Keratinocyte (primary cell): ENCODE measurements at regions not wholly inside any gene's neighbourhood (a gene's known extent, or its start where the extent isn't known, plus 50 kb on each side); places are given as distances from the start of the nearest gene placed in this dataset.

Experiments
- DNase-seq: peaks from one replicate; pipeline ENCODE4 v3.0.0-alpha.2; 2011; ENCODE audit warnings: low read depth, missing footprints, low spot score
- FAIRE-seq: peaks from 2 replicates; lab custom pipeline; 2011; peaks lifted over from hg19 to GRCh38; lab: Jason Lieb, UNC
- H2AFZ ChIP-seq: 2 replicates; pipeline ENCODE4 v1.6.0; 2012; ENCODE audit warnings: low read length, control low read depth, inconsistent platforms; ENCODE audit not compliant: control insufficient read depth
- H3K27ac ChIP-seq: 2 replicates; pipeline ENCODE4 v1.5.1; 2011; ENCODE audit warnings: low read length; ENCODE audit not compliant: control insufficient read depth, insufficient read depth
- H3K27me3 ChIP-seq: 3 replicates; pipeline ENCODE4 v1.6.0; 2011; ENCODE audit warnings: low read length; ENCODE audit not compliant: control insufficient read depth, insufficient read depth; ENCODE audit errors: extremely low read depth
- H3K36me3 ChIP-seq, 2 experiments: 2 replicates in 1 of 2; 3 replicates in 1 of 2; pipeline ENCODE4 v1.5.1; 2011; ENCODE audit warnings: low read length in 2 of 2, mild to moderate bottlenecking in 1 of 2; ENCODE audit not compliant: control insufficient read depth in 2 of 2, insufficient read depth in 2 of 2; ENCODE audit errors: extremely low read depth in 1 of 2
- H3K4me1 ChIP-seq: 3 replicates; pipeline ENCODE4 v1.5.1; 2011; ENCODE audit warnings: low read length; ENCODE audit not compliant: control insufficient read depth, insufficient read depth; ENCODE audit errors: extremely low read depth
- H3K4me2 ChIP-seq: 3 replicates; pipeline ENCODE4 v1.6.0; 2011; ENCODE audit warnings: low read depth, low read length; ENCODE audit not compliant: control insufficient read depth, insufficient read depth; ENCODE audit errors: extremely low read depth
- H3K4me3 ChIP-seq, 3 experiments: fragments of 200-600 bp in 1 of 3; sonication (generic) in 1 of 3; 2 replicates in 2 of 3; 3 replicates in 1 of 3; pipeline ENCODE4 v1.5.1; 2011 to 2016; ENCODE audit warnings: low read length in 3 of 3, mild to moderate bottlenecking in 3 of 3, control low read depth in 2 of 3, inconsistent platforms in 1 of 3, low read depth in 1 of 3, mixed read lengths in 1 of 3, mixed run types in 1 of 3, moderate library complexity in 1 of 3; ENCODE audit not compliant: control insufficient read depth in 2 of 3, insufficient read depth in 2 of 3; ENCODE audit errors: extremely low read depth in 1 of 3
- H3K79me2 ChIP-seq: 2 replicates; pipeline ENCODE4 v1.6.0; 2012; ENCODE audit warnings: low read length; ENCODE audit not compliant: control insufficient read depth, insufficient read depth
- H3K9ac ChIP-seq: 3 replicates; pipeline ENCODE4 v1.6.0; 2011; ENCODE audit warnings: low read length; ENCODE audit not compliant: control insufficient read depth, insufficient read depth; ENCODE audit errors: extremely low read depth
- H3K9me1 ChIP-seq: 3 replicates; pipeline ENCODE4 v1.6.0; 2011; ENCODE audit warnings: low read length; ENCODE audit not compliant: control insufficient read depth, insufficient read depth; ENCODE audit errors: extremely low read depth
- H3K9me3 ChIP-seq: 2 replicates; pipeline ENCODE4 v1.5.1; 2012; ENCODE audit warnings: low read depth, low read length; ENCODE audit not compliant: control insufficient read depth
- H4K20me1 ChIP-seq: 3 replicates; pipeline ENCODE4 v1.6.0; 2011; ENCODE audit warnings: low read length; ENCODE audit not compliant: control insufficient read depth, insufficient read depth; ENCODE audit errors: extremely low read depth
- EZH2 ChIP-seq: IDR thresholded peaks from one replicate; pipeline ENCODE4 v1.6.1; 2012; ENCODE audit warnings: inconsistent platforms, mild to moderate bottlenecking, low read length, moderate library complexity
- dilution Hi-C: fragments of 300-500 bp; cut with MboI; formaldehyde crosslinking; loops from one replicate; pipeline ENCODE4 v1.7.0; 2020; ENCODE audit warnings: low sequenced_read_pairs; ENCODE audit not compliant: extremely low pct_ligation_motif_present
- TF ChIP-seq, protein P1 (sequence below), 3 experiments: IDR thresholded peaks in 1 of 3; conservative IDR thresholded peaks in 1 of 3; optimal IDR thresholded peaks in 1 of 3; 2 replicates in 2 of 3; 3 replicates in 1 of 3; pipeline versions ENCODE3 to v1.5.1; 2011; ENCODE audit warnings: low read length in 3 of 3, mild to moderate bottlenecking in 3 of 3, moderate library complexity in 2 of 3, control low read depth in 1 of 3, inconsistent platforms in 1 of 3; ENCODE audit not compliant: insufficient read depth in 2 of 3; ENCODE audit errors: extremely low read depth in 1 of 3

GRCh38 chr7:34425631-34426384 lies 232.2 kb upstream of the NPSR1 start:
- no peak for DNase-seq
- no peak overlapping the region for H2AFZ ChIP-seq
- no peak for TF ChIP-seq EZH2
- TF ChIP-seq, protein P1, sequence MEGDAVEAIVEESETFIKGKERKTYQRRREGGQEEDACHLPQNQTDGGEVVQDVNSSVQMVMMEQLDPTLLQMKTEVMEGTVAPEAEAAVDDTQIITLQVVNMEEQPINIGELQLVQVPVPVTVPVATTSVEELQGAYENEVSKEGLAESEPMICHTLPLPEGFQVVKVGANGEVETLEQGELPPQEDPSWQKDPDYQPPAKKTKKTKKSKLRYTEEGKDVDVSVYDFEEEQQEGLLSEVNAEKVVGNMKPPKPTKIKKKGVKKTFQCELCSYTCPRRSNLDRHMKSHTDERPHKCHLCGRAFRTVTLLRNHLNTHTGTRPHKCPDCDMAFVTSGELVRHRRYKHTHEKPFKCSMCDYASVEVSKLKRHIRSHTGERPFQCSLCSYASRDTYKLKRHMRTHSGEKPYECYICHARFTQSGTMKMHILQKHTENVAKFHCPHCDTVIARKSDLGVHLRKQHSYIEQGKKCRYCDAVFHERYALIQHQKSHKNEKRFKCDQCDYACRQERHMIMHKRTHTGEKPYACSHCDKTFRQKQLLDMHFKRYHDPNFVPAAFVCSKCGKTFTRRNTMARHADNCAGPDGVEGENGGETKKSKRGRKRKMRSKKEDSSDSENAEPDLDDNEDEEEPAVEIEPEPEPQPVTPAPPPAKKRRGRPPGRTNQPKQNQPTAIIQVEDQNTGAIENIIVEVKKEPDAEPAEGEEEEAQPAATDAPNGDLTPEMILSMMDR (optimal IDR thresholded peaks at IDR 0.05 in 1 of 3, IDR thresholded peaks at IDR 0.05 in 1 of 3, conservative IDR thresholded peaks at IDR 0.05 in 1 of 3; ENCODE audit: extremely low read depth in 1 of 3, insufficient read depth in 2 of 3, low read length in 3 of 3) = no peak
- no peaks in the 10 kb centered on the region for H3K36me3 ChIP-seq
- H3K27ac ChIP-seq = no peak overlapping the region
- dilution Hi-C loops = no loop called here
- no peak overlapping the region for H3K9ac ChIP-seq
- H3K9me1 ChIP-seq = no peaks in the 10 kb centered on the region
- H4K20me1 ChIP-seq = no peaks in the 10 kb centered on the region
- no peak for FAIRE-seq
- H3K4me2 ChIP-seq = no peak overlapping the region
- H3K4me1 ChIP-seq = no peaks in the 10 kb centered on the region
- no peaks in the 10 kb centered on the region for H3K27me3 ChIP-seq
- H3K9me3 ChIP-seq = no peaks in the 10 kb centered on the region
- no peak overlapping the region for H3K4me3 ChIP-seq
- H3K79me2 ChIP-seq = no peaks in the 10 kb centered on the region

GRCh38 chr7:34430456-34430855 lies 227.6 kb upstream of the NPSR1 start:
- Histone ChIP-seq H3K27ac (no peak overlapping the region), H3K9ac (no peak overlapping the region), H3K9me1 (no peaks in the 10 kb centered on the region), H3K9me3 (no peaks in the 10 kb centered on the region), H3K4me2 (no peak overlapping the region), H3K4me3 (no peak overlapping the region), H4K20me1 (no peaks in the 10 kb centered on the region), H3K79me2 (no peaks in the 10 kb centered on the region), H3K4me1 (no peaks in the 10 kb centered on the region), H3K36me3 (no peaks in the 10 kb centered on the region), H3K27me3 (no peaks in the 10 kb centered on the region), H2AFZ (no peak overlapping the region)
- dilution Hi-C loops = no loop called here
- no peak for DNase-seq
- FAIRE-seq = peak; percentile 83
- TF ChIP-seq, protein P1 (optimal IDR thresholded peaks at IDR 0.05 in 1 of 3, IDR thresholded peaks at IDR 0.05 in 1 of 3, conservative IDR thresholded peaks at IDR 0.05 in 1 of 3; ENCODE audit: extremely low read depth in 1 of 3, insufficient read depth in 2 of 3, low read length in 3 of 3) = peak; percentile 68 to 84 (median 81)
- TF ChIP-seq EZH2 = no peak
